HT-29 (cell line): ENCODE measurements at regions not wholly inside any gene's neighbourhood (a gene's known extent, or its start where the extent isn't known, plus 50 kb on each side); places are given as distances from the start of the nearest gene placed in this dataset.
"Not testable (repeated sequence)": the region's sequence is repeated elsewhere in the genome, so short reads cannot be mapped to it uniquely, and the experiment has no call there.

Experiments
- DNase-seq: peaks from one replicate; pipeline ENCODE4 v3.0.0-alpha.2; 2015; ENCODE audit warnings: low spot score

GRCh38 chr21:16418642-16419041 lies 688.9 kb downstream of the USP25 start:
- no peak for DNase-seq

- no peak for DNase-seq
Measured at GRCh38 chr21:16419188-16419921, 689.6 kb downstream of the USP25 start.

GRCh38 chr21:16420031-16420724 lies 690.4 kb downstream of the USP25 start:
- peak; percentile 5 for DNase-seq

- DNase-seq = no peak
Measured at GRCh38 chr21:16421007-16421406, 691.2 kb downstream of the USP25 start.

- no peak for DNase-seq
Measured at GRCh38 chr21:16421965-16422364, 692.2 kb downstream of the USP25 start.

- no peak for DNase-seq
Measured at GRCh38 chr21:16422702-16423101, 692.9 kb downstream of the USP25 start.

GRCh38 chr21:16423921-16424320 lies 694.1 kb downstream of the USP25 start:
- no peak for DNase-seq

DNA sequence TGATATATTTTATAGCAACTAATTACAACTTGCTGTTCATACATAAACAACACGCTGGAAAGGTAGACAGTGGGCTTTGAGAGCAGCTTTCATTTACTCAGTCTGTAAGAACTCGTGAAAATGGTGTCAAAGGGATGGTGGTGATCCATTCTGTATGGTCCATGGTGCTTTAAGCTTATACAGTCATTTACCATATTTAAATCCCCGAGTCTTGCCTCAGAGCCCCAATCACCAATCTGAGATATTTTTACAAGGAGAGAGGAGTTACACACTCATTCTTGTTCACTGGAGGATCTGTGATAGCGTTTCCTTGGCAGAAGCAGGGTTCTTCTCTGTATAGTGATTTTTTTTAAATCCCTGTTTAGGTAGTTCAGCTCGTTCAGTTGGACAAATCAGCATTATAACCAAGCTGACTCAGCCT lies 694.6 kb downstream of the USP25 start:
- no peak for DNase-seq

DNA sequence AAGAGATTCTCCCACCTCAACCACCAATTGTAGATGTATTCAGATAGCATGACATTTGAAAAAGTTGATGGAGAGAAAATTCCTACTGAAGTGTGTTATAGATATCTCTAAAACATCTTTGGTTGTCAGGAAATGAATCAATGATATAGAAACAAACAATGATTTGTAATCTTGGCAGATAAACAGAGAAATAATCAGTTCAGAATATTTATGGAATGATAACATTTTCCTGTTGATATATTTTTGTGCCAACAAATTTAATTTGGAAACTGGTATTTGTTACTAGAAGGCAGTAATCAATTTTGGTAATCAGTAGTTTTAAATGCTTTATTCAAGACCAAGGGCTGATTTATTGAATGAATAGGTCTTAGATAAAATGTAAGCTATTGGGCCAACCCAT lies 695.6 kb downstream of the USP25 start:
- DNase-seq = no peak

- no peak for DNase-seq
Measured at GRCh38 chr21:16426936-16427335, 697.2 kb downstream of the USP25 start.

DNA sequence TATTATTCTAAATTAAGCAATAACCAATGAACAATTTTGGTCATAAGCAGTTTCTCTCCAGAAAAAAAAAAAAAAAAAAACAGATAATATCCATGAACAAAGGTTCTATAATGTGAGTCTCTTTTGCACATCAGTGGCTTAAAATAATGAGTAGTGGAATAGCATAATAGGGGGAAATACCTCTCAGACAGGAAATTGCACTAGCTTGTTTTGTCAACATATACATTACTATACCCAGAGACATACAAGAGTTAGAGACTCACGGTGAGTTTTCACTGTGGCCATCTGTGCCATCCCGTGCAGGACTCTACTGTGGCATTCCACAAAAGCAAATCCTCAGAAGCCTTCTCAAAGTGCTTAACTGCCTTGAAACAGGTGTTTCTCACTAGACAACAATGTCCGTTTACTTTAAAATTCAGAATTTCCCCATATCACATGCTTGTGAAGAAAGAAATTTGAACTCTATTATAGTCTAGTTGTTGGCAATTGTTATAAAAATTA lies 697.9 kb downstream of the USP25 start:
- DNase-seq = no peak

GRCh38 chr21:16437586-16437985 lies 707.8 kb downstream of the USP25 start:
- DNase-seq = no peak

DNA sequence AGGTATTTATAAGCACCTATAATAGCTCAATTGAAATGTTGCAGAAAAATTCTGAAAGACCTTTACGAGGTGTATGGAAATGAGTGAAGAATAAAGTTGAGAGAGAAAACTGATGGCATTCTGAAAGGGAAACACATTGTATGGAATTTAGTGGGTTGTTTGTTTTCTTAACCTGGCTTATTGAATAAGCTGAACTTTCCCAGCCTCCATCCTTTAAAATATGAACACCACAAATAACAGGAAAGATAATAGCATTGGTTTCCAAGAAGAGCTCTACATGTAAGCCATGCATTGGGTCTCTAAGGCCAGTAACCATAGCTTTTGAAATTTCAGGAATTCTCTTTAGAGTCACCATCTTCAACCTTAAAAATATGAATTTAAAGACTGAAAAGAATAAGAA lies 709.0 kb downstream of the USP25 start:
- no peak for DNase-seq

DNA sequence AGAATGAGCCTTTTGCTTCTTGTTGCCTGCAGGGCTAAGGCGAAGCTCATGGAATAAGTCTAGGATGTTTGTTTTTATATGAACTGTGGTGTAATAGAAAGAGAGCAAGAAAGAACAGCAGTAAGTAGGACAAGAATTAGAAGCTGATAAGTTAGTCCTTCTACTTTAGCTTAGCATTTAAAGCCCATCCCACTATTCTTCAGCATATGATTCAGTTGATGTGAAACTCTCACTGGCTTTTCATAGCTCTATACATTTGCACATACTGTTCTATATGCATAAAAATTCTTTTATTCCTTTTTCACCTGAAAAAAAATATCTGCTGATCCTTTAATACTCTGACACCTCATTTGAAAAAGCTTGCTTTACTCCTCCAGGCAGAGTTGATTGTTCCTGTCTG lies 712.0 kb downstream of the USP25 start:
- no peak for DNase-seq

GRCh38 chr21:16454399-16454798 lies 724.6 kb downstream of the USP25 start:
- DNase-seq = peak; percentile 2

GRCh38 chr21:16455526-16455925 lies 725.7 kb downstream of the USP25 start:
- no peak for DNase-seq

DNA sequence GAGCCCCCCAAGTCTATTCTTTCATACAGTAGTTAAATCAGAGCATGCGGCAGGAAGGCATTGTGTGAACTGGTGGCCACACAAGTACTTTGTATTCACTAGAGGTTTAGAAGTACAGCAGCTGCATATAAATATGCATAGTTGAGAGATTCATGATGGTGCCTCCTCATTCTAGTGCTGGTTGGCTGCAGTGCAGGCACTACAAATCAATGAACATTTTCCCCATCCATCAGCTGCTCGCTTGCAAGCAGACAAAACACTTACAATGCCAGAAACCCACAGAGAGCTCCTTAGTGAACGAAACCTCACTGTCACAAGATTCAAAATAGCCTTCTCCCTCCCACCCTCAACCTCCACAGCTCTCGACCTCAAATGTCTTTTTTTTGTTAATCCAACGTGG lies 726.2 kb downstream of the USP25 start:
- DNase-seq = no peak

GRCh38 chr21:16457498-16457897 lies 727.7 kb downstream of the USP25 start:
- DNase-seq = no peak

DNA sequence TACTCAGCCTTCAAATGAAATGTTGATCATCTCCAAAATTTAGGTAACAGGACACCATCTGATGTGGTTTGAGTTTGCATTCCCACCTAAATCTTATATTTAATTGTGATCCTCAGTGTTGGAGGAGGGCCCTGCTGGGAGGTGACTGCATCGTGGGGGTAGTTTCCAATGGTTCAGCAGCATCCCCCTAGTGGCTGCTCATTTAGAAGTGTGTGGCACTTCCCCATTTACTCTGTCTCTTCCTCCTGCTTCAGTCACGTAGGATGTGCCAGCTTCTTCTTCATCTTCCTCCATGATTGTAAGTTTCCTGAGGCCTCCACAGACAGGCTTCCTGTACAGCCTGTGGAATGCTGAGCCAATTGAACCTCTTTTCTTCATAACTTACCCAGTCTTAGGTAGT lies 731.2 kb downstream of the USP25 start:
- DNase-seq = no peak

GRCh38 chr21:16464211-16464889 lies 734.6 kb downstream of the USP25 start:
- not testable (repeated sequence) for DNase-seq

GRCh38 chr21:16468184-16468583 lies 738.4 kb downstream of the USP25 start:
- DNase-seq = no peak

DNA sequence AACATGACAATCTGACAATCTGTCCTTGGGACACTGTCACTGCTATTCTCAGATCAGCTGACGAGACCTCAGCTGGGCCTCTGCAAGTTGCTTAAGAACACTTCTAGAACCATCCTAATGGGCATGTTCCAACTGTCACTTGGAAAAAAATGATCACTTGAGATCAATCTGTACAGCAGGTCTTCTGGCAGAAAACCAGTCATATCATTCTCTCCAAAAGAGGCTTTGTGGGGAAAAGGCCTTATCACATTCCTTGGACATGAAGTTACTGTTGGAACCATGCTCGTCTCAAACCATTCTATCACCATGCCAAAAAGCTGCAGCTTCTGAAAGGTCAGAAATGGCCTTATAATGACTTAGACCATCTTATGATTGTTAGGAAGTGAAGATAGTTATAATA lies 744.2 kb downstream of the USP25 start:
- no peak for DNase-seq
